ENCODE measurements at regions not wholly inside any gene's neighbourhood (a gene's known extent, or its start where the extent isn't known, plus 50 kb on each side); places are given as distances from the start of the nearest gene placed in this dataset.

GRCh38 chr5:147985608-147986007 lies 78.2 kb upstream of the SPINK5 start:
- no peak for DNase-seq (ENCODE audit: low read depth)
- TF ChIP-seq CTCF (IDR thresholded peaks at IDR 0.05; ENCODE audit: control insufficient read depth, extremely low read depth, insufficient read depth) = no peak
- no peak overlapping the region for H3K4me3 ChIP-seq (ENCODE audit: low read depth, low read length)

- TF ChIP-seq CTCF (IDR thresholded peaks at IDR 0.05; ENCODE audit: control insufficient read depth, extremely low read depth, insufficient read depth) = no peak
- H3K4me3 ChIP-seq (ENCODE audit: low read depth, low read length) = no peak overlapping the region
- no peak for DNase-seq (ENCODE audit: low read depth)
Observed at GRCh38 chr5:147983742-147984141, 77.4 kb upstream of the C5orf46 start.

- DNase-seq (ENCODE audit: low read depth) = no peak
- no peak overlapping the region for H3K4me3 ChIP-seq (ENCODE audit: low read depth, low read length)
- no peak for TF ChIP-seq CTCF (IDR thresholded peaks at IDR 0.05; ENCODE audit: control insufficient read depth, extremely low read depth, insufficient read depth)
Observed at GRCh38 chr5:147981074-147981473, 74.7 kb upstream of the C5orf46 start.

GRCh38 chr5:147979761-147980160 lies 73.4 kb upstream of the C5orf46 start:
- no peak overlapping the region for H3K4me3 ChIP-seq (ENCODE audit: low read depth, low read length)
- DNase-seq (ENCODE audit: low read depth) = no peak
- TF ChIP-seq CTCF (IDR thresholded peaks at IDR 0.05; ENCODE audit: control insufficient read depth, extremely low read depth, insufficient read depth) = no peak

GRCh38 chr5:147972076-147972840 lies 65.9 kb upstream of the C5orf46 start:
- no peak for DNase-seq (ENCODE audit: low read depth)
- TF ChIP-seq CTCF (IDR thresholded peaks at IDR 0.05; ENCODE audit: control insufficient read depth, extremely low read depth, insufficient read depth) = no peak
- no peak overlapping the region for H3K4me3 ChIP-seq (ENCODE audit: low read depth, low read length)

- no peak overlapping the region for H3K4me3 ChIP-seq (ENCODE audit: low read depth, low read length)
- no peak for DNase-seq (ENCODE audit: low read depth)
- TF ChIP-seq CTCF (IDR thresholded peaks at IDR 0.05; ENCODE audit: control insufficient read depth, extremely low read depth, insufficient read depth) = no peak
Observed at GRCh38 chr5:147971472-147971871, 65.1 kb upstream of the C5orf46 start.

- no peak for TF ChIP-seq CTCF (IDR thresholded peaks at IDR 0.05; ENCODE audit: control insufficient read depth, extremely low read depth, insufficient read depth)
- no peak overlapping the region for H3K4me3 ChIP-seq (ENCODE audit: low read depth, low read length)
- DNase-seq (ENCODE audit: low read depth) = no peak
Observed at GRCh38 chr5:147968855-147969254, 62.5 kb upstream of the C5orf46 start.
